MM.1S (cell line): ENCODE measurements at regions not wholly inside any gene's neighbourhood (a gene's known extent, or its start where the extent isn't known, plus 50 kb on each side); places are given as distances from the start of the nearest gene placed in this dataset.

Experiments
- DNase-seq: peaks from one replicate; pipeline ENCODE4 v3.0.0-alpha.2; 2015
- H2AFZ ChIP-seq: fragments of 300-600 bp; sonication (generic); 2 replicates; pipeline ENCODE4 v1.6.0; 2016; ENCODE audit warnings: antibody characterized with exemption, low read length
- H3F3A ChIP-seq: fragments of 300-600 bp; sonication (generic); 2 replicates; pipeline ENCODE4 v1.6.1; 2016; ENCODE audit warnings: mild to moderate bottlenecking, antibody characterized with exemption, low read length, moderate library complexity, mixed read lengths; ENCODE audit not compliant: insufficient read depth
- H3K27ac ChIP-seq: fragments of 300-600 bp; sonication (generic); 2 replicates; pipeline ENCODE4 v1.5.1; 2016; ENCODE audit warnings: mild to moderate bottlenecking, low read length
- H3K27me3 ChIP-seq: fragments of 300-600 bp; sonication (generic); replicated peaks from 2 replicates; pipeline ENCODE4 v1.6.0; 2016; ENCODE audit warnings: low read length; ENCODE audit not compliant: insufficient read depth
- H3K36me3 ChIP-seq: fragments of 300-600 bp; sonication (generic); replicated peaks from 2 replicates; pipeline ENCODE4 v1.6.1; 2016; ENCODE audit warnings: mild to moderate bottlenecking, low read length, mixed read lengths; ENCODE audit not compliant: insufficient read depth
- H3K4me1 ChIP-seq: fragments of 300-600 bp; sonication (generic); 2 replicates; pipeline ENCODE4 v1.6.1; 2016; ENCODE audit warnings: low read length, mixed read lengths
- H3K4me2 ChIP-seq: fragments of 300-600 bp; sonication (generic); 2 replicates; pipeline ENCODE4 v1.6.0; 2016; ENCODE audit warnings: low read depth, low read length
- H3K4me3 ChIP-seq: fragments of 300-600 bp; sonication (generic); 2 replicates; pipeline ENCODE4 v1.5.1; 2016; ENCODE audit warnings: low read length, mixed read lengths
- H3K79me2 ChIP-seq: fragments of 300-600 bp; sonication (generic); 2 replicates; pipeline ENCODE4 v1.6.1; 2016; ENCODE audit warnings: mixed run types, low read length, mixed read lengths
- H3K9ac ChIP-seq: fragments of 300-600 bp; sonication (generic); 2 replicates; pipeline ENCODE4 v1.6.1; 2016; ENCODE audit warnings: low read length, mixed read lengths
- H3K9me2 ChIP-seq: fragments of 300-600 bp; sonication (generic); replicated peaks from 2 replicates; pipeline ENCODE4 v1.6.1; 2016; ENCODE audit warnings: mild to moderate bottlenecking, low read length, mixed read lengths; ENCODE audit not compliant: insufficient read depth
- H3K9me3 ChIP-seq: fragments of 300-600 bp; sonication (generic); replicated peaks from 2 replicates; pipeline ENCODE4 v1.6.1; 2016; ENCODE audit warnings: mild to moderate bottlenecking, low read length, mixed read lengths; ENCODE audit not compliant: insufficient read depth
- H4K20me1 ChIP-seq: fragments of 300-600 bp; sonication (generic); 2 replicates; pipeline ENCODE4 v1.6.1; 2016; ENCODE audit warnings: mild to moderate bottlenecking, low read length, moderate library complexity, mixed read lengths; ENCODE audit not compliant: insufficient read depth
- CTCF ChIP-seq: fragments of 300-600 bp; sonication (generic); IDR thresholded peaks from 2 replicates; pipeline ENCODE4 v1.5.1; 2016; ENCODE audit warnings: antibody characterized with exemption, low read length, mixed read lengths
- EZH2 ChIP-seq: fragments of 300-600 bp; sonication (generic); optimal IDR thresholded peaks from 2 replicates; pipeline ENCODE3; 2017; ENCODE audit warnings: low read depth, mild to moderate bottlenecking, antibody characterized with exemption, low read length, mixed read lengths
- EZH2phosphoT487 ChIP-seq: fragments of 300-600 bp; sonication (generic); IDR thresholded peaks from 2 replicates; pipeline ENCODE4 v1.6.1; 2018; ENCODE audit warnings: antibody characterized with exemption, low read length

- Histone ChIP-seq H3K9ac (no peak overlapping the region), H3K27ac (no peak overlapping the region), H3K9me2 (no peaks in the 10 kb centered on the region), H3K4me1 (0 out of 2 replicates have a peak, but pooled peaks cover 5% of the 10 kb centered on the region), H3K9me3 (no peaks in the 10 kb centered on the region), H3K79me2 (no peaks in the 10 kb centered on the region), H3F3A (0 out of 2 replicates have a peak, but pooled peaks cover under 1% of the 10 kb centered on the region), H2AFZ (no peak overlapping the region), H4K20me1 (no peaks in the 10 kb centered on the region), H3K4me3 (no peak overlapping the region), H3K27me3 (no peaks in the 10 kb centered on the region), H3K36me3 (no peaks in the 10 kb centered on the region), H3K4me2 (no peak overlapping the region)
- TF ChIP-seq EZH2phosphoT487 (no peak), CTCF (no peak), EZH2 (no peak)
- DNase-seq = no peak
These were observed 59.2 kb upstream of the STK32A start for GRCh38 chr5:147175516-147176097.

- H3F3A ChIP-seq = no peaks in the 10 kb centered on the region
- no peaks in the 10 kb centered on the region for H4K20me1 ChIP-seq
- H3K79me2 ChIP-seq = no peaks in the 10 kb centered on the region
- no peaks in the 10 kb centered on the region for H3K36me3 ChIP-seq
- no peaks in the 10 kb centered on the region for H3K9me3 ChIP-seq
- no peak overlapping the region for H2AFZ ChIP-seq
- H3K9ac ChIP-seq = no peak overlapping the region
- no peak overlapping the region for H3K4me2 ChIP-seq
- no peak overlapping the region for H3K4me3 ChIP-seq
- no peak for DNase-seq
- H3K9me2 ChIP-seq = no peaks in the 10 kb centered on the region
- no peaks in the 10 kb centered on the region for H3K27me3 ChIP-seq
- 0 out of 2 replicates have a peak, but pooled peaks cover 5% of the 10 kb centered on the region for H3K4me1 ChIP-seq
- no peak for TF ChIP-seq CTCF
- TF ChIP-seq EZH2 = no peak
- no peak for TF ChIP-seq EZH2phosphoT487
- no peak overlapping the region for H3K27ac ChIP-seq
These were observed 58.4 kb upstream of the STK32A start for GRCh38 chr5:147176422-147176821.

GRCh38 chr5:147177125-147177840 lies 57.5 kb upstream of the STK32A start:
- Histone ChIP-seq H3K36me3 (no peaks in the 10 kb centered on the region), H3K79me2 (no peaks in the 10 kb centered on the region), H3K4me2 (no peak overlapping the region), H3K27ac (no peak overlapping the region), H3K9ac (no peak overlapping the region), H3K9me3 (no peaks in the 10 kb centered on the region), H3K4me3 (no peak overlapping the region), H2AFZ (no peak overlapping the region), H4K20me1 (no peaks in the 10 kb centered on the region), H3K4me1 (0 out of 2 replicates have a peak, but pooled peaks cover 5% of the 10 kb centered on the region), H3K27me3 (no peaks in the 10 kb centered on the region), H3K9me2 (no peaks in the 10 kb centered on the region), H3F3A (no peaks in the 10 kb centered on the region)
- DNase-seq = no peak
- TF ChIP-seq EZH2phosphoT487 (no peak), EZH2 (no peak), CTCF (no peak)
